CD4-positive, alpha-beta T cell treated with Interleukin-17A for 1 hour (primary cell): ENCODE measurements at regions not wholly inside any gene's neighbourhood (a gene's known extent, or its start where the extent isn't known, plus 50 kb on each side); places are given as distances from the start of the nearest gene placed in this dataset.

Experiments
- DNase-seq: peaks from one replicate; pipeline ENCODE4 v3.0.0-alpha.2; 2020

DNA sequence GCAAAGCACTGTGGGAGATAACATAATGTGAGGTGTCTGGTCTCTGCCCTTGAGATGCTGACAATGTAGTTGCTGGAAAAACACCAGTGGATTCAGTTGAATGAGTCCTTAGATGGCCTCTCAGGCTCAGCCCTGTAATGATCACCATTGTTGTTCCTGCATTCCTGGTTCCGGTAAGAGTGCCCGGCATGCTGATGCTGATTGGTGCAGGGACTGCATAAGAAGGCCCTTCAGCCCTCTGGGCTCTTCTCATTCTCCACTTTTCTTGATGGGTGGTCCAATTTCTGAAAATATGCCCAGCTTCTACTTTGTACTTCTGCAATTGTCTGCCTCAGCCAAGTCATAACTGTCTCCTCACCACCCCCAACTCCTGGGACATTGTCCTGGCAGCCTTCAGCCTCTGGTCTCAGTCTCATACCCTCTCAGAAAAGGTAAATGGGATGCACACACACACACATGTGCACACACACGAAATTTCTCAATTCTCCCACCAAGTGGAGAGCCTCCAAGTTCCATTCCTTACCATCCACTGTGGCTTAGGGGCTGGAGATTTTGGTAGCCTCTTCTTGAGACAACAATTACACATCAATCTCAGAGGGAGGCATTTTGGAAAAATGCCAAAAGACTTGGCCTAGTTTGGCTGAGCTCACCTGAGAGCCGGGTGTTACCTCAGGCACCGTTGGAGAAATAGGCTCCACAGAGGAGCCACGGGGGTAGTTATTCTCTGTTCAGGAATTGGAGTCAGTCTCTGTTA lies 314.9 kb downstream of the RPS24 start:
- DNase-seq = no peak

DNA sequence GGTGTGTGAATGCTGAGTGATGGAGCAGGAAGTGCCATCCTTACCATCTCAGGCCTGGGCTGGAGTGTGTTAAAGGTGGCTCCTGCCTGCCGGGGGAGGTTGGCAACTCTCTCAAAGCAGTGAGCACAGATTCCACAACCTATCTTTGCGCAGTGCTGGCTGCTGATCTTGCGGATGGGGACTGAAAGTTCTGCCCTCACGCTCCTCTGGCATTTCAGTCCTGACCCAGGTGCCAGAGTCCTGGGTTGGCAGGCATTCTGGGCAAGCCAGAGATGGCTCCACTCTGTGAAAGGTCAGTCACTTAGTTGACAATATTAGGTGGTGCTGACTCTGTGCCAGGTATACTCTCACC lies 315.5 kb downstream of the RPS24 start:
- DNase-seq = no peak

DNA sequence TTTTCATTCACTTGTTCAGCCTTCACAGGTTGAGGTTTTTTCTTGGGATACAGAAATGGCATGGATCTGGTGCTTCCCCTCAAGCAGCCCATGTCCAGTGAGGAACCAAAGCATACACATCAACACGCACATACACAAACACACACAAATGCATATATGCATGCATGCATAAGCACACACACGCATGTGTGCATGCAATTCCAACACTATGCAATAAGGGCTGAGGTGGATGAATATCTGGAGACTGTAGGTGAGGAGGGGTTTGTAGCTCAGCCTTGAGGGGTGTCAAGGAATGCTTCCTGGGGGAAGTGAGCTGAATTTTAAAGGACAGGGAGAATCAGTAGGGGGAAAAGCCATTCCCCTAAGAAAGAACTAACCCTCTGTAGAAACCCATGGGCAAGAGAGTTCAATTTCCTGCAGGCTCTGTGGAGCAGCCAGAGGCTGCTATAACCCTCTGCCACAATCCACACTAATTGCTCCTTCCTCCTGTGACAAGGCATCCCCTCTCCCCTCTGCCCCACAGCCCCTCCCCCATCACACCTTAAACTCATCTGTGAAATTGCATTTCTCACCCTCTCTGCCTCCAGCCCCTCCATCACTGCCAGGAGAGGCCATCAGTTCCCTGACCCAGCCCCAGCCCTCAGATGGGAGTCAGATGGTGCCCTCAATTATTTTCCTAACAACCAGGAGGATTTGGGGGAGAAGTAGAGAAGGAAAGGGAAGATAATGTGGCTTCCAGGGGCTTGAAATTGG lies 316.4 kb downstream of the RPS24 start:
- no peak for DNase-seq

DNA sequence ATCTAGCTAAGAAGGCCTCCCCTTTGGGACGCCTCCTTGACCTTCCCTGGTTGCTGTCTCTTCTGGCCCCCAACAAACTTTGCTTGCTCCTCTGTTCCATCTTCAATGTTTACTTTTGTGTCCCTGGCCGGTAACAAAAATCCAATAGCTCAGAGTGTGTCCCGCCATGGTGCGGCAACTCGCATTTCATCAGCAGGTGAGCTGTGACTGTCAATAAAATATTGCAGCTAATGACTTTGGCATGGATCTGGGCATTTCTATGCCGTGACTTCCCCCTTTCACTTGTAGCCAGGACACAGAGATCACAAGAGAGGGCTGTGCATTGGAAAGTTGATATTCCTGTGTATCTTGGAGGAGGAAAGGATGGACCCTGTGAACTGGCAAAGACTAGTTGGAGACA lies 317.6 kb downstream of the RPS24 start:
- no peak for DNase-seq

DNA sequence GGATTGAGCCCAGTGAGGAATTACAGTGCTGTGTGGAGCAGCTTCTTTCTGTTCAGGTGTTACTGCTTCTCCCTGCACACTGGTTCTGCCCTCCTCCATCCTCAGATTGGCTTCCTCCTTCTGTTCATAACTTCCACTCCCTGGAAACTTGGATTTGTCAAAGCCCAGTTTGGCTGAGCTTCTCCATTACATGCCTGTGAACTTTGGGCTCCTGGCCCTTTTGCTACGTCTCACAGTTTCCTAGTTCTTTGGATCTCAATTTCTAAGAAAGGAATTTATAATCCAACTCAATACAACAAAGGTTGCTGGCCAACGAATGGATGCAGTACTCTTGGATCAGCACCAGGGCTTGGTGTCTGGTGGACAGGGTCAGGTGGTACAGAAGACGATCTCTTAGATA lies 318.1 kb downstream of the RPS24 start:
- no peak for DNase-seq

DNA sequence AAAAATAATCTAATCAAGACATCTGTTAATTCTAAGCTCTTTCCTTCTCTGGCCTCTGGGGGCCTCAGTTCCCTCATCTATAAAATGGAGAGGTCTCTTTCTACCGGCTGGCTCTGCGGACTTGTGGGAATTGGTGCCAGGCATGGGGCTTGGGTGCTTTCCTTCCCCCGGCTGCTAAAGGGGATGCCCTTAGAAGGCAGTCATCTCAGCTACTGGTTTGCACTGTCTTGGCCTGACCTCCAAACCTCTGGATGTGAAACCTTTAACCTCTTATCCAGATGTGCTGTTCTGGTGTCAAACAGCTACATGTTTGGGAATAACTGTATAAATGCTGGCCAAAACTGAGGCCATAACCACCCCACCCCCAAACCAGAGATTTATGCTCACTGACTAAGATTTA lies 320.0 kb downstream of the RPS24 start:
- DNase-seq = no peak

DNA sequence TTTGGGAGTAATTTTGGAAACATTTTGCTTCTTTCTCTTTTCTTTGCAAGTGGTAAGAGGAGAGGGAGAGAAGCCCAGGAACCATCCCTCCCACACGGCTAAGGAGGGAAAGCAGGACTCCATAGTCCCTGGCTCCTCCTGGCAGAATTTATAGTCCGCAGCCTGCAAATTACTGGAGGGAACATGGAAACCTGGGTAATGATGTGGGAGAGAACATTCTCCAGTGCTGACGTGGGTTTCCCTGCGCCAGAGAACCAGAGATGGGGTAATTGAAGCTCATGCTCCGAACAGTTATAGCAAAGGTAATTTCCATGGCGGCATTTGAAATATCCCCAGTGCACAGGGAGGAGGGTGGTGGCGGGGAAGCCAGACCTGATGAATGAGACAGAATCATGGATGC lies 320.4 kb downstream of the RPS24 start:
- DNase-seq = no peak

DNA sequence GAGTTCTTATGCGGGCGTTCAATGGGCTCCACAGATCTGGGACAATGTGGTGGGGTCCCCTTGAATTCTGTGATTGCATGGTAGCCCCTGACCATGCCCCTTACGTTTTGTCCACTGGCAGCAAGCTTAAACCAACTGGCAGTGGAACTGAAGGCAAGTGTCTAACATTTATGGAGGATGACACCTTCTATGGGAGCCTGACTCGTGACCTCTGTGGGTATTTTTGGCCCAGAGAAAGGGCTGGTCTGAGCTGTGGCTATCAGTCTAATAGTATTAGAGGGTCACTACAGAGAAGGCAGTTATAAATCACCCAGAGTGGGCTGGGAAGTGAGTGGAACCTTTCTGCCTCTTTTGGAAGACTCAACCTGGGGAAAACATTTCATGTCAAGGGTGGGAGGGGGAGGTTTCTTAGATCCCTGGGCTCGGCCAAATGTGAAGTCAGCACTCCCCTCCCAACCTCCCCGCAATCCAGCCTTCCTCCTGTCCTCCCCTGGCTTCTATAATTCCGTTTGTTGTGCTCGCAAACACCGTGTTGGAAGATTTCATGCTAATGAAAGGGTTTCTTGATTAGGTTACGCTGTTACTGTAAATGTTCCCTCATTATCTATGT lies 322.7 kb downstream of the RPS24 start:
- no peak for DNase-seq

DNA sequence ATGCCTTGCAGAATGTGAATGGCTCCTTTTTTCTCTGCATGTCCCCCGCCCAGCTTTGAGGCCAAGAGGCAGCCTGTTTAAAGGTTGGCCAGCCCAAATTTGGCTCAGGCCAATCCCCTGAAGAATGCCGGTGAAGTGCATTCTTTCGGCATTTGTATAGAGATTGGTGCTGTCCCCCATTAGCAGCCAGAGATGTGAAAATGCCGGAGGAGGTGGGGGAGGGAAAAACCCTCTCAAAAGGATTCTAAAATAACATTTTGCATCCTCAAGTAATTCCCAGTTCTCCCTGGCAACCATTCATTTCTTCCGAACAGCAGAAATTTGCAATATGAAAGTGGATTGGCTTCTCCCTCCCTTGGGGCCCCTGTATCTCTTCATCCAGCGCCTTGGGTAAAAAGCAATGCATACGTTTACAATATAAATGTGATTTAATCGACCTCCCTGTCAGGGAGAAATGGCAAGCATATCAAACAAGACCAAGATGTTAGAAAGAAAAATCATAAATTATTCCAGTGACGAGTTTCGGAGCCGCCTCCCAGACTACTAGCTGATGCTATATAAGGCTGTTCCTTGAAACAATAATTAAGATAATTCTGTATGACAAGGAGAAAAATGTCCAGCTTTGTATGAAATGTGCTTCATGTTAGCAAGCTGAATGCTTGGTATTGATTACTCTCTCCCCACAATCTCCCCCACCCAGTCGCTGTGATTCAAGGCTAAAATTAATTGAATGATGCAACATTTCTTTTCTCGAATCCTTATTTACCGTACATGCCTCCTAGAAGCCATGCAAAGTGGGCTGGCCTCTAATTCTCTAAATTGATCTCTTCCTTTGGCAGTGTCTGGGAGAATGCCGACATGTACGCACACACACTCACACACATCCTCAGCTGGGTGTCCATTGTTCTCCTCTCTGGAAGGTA lies 323.7 kb downstream of the RPS24 start:
- no peak for DNase-seq

DNA sequence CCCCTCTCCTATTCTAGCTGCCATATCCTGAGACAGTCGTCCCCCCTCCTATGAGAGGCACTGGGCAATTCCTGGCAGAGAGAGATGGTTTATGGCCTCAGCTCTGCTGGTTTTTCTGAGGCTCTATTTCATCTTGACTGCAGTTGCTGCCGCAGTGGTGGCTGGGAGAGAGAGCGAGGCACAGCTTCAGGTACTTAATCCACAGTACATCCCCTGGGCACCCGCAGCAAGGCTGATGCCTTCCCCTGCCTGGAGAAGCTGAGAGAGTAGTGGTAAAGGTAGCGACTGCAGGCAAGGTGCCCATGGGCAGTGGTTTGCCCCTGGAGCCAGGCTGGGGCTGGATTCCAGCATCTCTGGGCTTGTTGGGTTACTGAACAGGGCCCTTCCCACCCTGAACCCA lies 324.7 kb downstream of the RPS24 start:
- DNase-seq = no peak

DNA sequence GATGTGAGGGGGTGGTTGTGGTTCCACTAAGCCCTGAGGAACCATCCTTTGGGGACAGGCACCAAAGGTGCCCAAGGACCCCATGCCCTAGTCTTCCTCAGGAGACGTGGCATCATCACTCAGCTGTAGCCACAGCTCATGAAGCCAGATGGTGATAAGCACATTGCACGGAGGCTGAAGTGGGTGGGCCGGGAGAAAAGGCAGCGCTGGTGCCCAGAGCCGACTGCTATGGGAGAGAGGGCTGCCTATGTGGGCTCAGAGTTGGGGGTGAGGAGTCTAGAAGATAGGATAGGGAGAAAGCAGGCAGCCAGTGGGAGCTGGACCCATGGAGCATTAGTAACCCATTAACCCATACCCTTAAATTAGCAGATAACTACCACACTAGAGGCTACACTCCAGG lies 325.3 kb downstream of the RPS24 start:
- DNase-seq = no peak

DNA sequence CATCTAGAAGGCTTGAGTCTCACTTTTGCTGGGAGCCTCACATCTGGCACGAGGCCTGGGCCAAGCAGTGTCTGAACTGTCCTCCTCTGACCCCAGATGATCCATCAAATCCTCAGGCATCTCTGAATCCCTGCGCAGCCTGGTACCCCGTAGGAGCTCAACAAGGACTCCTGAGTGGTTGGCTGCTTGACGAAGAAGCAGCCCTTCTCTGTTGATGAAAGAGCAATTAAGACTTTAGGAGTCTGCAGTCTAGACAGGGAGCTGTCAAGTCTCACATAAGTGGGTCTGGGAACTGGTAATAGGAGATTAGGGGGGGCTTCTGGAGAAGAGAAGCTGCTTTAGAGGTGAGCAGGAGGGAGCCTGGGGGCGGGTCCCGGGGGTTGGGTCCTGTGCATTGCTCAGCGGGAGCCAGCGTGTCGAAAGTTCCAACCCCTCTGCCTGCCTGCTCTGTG lies 326.0 kb downstream of the RPS24 start:
- no peak for DNase-seq

DNA sequence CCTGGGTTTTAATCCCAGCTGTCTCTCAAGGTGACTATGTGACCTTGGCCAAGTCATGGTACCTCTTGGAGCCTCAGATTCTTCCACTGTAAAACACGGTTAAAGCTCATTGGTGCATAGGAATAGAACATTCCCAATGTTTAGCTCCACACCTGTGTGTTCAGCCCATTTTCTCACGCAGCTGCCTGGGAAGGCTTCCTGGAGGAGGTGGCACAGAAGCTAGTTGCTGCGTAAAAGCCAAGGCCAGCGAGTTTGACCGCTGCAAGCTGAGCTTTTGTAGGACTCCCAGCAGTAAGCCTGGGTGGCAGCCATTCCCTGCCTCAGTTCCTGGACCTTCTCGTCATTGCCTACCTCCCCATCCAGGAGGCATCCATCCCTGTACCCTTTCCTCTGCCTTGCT lies 326.6 kb downstream of the RPS24 start:
- DNase-seq = no peak

DNA sequence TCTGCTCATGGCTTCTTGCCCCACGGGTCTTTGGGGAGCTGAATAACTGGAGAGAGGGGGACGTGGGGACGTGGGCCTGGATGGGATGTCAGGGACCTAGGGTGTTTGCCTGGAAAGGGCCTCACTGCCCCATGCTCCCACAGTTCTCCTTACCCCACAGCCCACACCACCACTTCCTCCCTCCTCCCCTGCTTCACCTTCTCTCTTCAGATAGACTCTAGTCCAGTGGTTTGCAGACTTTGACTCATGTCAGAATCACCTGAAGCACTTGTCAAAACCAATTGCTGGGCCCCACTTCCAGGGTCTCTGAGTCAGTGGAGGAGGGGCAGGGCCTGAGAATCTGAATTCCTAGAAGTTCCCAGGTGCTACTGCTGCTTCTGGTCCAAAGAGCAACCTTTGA lies 327.4 kb downstream of the RPS24 start:
- DNase-seq = no peak

DNA sequence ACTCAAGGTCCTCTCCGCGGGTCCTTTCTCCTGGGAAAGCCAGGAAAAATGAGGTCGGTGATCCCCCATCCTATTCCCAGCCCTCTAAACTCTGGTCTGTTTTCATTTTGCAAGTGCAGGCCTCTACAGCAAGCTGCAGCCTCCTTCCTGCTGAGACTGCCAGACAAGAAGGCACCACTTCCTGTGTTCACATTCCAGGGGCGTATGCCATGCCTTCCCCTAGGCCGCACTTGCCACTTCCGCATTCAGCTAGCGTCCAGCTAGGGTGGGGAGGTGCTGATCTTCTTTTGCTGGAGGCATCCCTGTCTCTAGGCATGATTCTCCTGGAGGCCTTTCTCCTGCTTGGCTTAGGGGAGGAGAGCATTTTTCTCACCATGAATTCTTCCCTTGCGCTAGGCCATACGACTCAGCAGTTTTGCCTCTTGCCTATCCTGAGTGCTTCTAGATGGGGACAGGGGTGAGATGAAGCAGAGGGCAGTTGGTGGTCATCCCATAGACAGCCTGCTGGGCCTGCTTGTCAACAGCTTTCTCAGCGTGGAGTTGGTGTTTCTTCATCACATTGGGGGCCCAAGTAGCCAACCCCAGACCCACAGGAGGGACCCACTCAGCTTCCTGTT lies 328.9 kb downstream of the RPS24 start:
- no peak for DNase-seq

DNA sequence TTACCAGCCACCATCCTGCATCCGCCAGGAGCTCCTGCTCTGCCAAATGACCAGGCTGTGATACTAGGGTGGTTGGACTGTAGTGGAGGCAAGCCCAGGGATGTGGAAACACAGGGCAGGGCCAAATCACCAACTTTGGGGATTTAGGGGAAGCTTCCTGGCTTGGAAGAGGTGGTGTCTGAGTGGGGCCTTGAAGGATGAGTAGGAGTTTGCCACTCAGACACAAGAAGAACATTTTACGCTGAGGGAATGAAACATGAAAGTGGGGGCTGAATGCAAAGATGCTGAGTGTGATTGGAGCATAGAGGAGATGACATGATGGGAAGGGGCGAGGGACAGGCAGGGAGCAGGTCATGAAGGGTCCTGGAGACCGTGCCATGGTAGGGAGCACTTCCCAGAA lies 329.5 kb downstream of the RPS24 start:
- DNase-seq = no peak

DNA sequence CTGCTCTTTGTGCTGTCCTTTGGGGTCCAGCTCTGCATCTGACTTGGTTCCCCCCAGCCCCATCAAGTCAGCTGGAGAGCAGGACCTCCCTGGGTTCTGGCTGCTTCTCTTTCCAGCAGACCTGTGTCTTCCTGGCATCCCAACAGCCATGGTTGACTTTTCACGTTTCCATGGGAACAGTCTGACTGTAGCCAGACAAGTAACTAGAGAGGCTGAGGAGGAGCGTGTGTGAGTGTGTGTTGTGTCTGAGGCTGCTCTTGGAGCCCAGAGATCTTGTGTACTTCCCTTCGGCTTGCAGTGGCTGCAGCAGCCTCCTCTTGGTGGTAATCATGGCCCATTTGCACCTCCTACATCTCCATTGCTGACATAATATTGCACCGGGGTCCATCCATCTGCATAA lies 332.0 kb downstream of the RPS24 start:
- no peak for DNase-seq

DNA sequence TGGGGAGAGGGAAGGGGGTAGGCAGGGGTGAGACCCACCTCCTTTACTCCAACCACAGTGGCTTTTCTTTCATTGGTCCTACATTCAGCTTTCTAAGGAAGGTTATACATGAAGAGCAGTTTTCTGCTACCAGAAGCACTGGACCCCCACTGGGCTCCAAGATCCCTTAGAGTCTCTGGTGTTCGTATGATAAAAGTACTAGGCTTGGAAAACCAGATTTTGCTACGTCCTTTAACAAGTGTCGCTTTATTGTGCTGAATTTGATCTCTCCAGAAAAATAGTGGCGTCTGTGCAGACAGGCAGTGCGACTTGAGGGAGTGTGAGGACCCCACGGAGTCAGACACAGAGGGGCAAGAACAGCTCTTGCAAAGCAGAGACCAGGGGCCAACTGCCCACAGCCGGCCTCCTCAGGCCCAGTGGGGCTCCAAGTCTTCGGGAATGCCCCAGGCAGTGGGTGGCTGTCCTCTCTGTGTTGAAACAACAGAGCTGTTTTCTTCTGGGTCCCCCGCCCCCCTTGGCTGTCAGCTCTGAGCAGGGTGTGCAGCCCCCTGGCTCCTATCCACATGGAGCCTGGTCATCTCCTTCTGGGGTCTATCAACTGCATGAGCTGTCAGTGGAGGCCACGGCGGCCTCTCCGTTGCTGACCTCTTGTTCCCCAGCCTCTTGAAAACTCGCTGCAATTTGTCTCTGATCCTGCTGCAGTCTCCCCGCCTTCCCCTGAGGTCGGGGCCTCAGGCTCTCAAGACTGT lies 333.2 kb downstream of the RPS24 start:
- no peak for DNase-seq

DNA sequence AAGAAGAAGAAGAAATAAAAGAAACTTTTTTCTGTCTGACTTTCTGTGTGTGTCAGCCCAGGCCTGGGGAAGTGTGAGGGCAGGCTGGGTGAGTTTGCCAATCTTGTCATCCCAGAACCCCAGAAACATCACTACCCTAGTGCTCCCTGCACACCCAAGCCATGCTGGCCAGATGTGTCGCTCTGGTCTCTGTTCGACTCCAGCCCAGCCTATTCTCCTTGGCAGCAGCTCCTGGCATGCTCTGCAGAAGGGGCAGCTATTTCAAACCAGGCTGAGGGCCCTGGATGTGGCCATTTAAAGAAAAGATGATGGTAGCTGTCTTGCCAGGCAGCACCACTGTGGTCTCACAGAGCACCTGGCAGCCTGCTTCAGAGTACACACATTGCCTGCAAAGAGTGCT lies 334.1 kb downstream of the RPS24 start:
- DNase-seq = no peak

DNA sequence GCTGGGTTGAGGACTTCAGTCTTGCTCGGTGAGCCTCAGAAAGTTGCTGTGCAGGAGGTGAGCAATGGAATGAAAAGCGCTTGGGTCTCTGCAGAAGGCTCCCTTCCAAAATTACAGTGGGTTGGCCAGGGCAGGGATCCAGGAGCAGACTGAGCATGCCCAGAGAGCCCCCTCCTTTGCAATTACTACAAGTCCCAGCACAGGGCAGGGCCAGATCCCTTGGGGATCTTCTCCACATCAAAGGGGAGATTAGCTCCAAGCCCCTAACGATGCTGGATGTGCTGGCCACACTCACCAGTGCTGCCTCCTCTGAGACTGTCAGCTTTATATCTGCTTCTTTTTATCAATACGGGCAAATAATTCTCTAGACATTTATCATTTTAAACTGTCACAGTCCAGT lies 337.5 kb downstream of the RPS24 start:
- DNase-seq = no peak

DNA sequence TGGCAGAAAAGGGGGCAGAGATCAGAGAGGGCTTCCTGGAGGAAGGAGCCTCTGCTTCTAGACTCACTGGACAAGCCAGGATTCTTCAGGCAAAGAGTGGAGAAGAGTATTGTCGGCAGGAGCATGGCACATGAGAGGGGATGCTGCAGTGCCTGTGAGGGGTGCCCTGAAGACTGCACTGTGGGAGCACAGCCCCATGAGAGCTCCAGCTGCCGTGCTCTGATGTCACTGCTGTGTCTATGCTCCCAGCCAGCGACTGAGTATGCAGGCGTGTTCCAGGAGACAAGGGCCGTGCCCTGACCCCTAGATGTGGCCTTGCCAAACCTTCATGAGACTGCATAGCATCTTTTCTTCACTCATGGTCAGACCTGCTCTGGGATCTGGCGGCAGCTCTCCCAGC lies 339.1 kb downstream of the RPS24 start:
- DNase-seq = no peak
